K562 (cell line): ENCODE measurements at regions not wholly inside any gene's neighbourhood (a gene's known extent, or its start where the extent isn't known, plus 50 kb on each side); places are given as distances from the start of the nearest gene placed in this dataset.

Experiments
- CBX5 ChIP-seq: IDR thresholded peaks from 2 replicates; pipeline ENCODE4 v1.6.1; 2014; ENCODE audit warnings: low read depth, borderline replicate concordance
- ZBTB49 ChIP-seq: sonication (generic); formaldehyde crosslinking; IDR thresholded peaks from 2 replicates; pipeline ENCODE4 v1.8.0; 2022; ENCODE audit warnings: missing genetic modification reagents, mild to moderate bottlenecking, borderline replicate concordance
- ZNF274 ChIP-seq: IDR thresholded peaks from 2 replicates; pipeline ENCODE4 v1.6.1; 2011; ENCODE audit warnings: low read depth, mild to moderate bottlenecking, low read length, moderate library complexity, borderline replicate concordance

- TF ChIP-seq ZBTB49 (CRISPR knock-in tag) (no peak), CBX5 (no peak), ZNF274 (no peak)
Observed at GRCh38 chr17:68707031-68707430, 105.9 kb upstream of the FAM20A start.
